OCI-M2 (cell line): ENCODE measurements at regions not wholly inside any gene's neighbourhood (a gene's known extent, or its start where the extent isn't known, plus 50 kb on each side); places are given as distances from the start of the nearest gene placed in this dataset.
"Not testable (repeated sequence)": the region's sequence is repeated elsewhere in the genome, so short reads cannot be mapped to it uniquely, and the experiment has no call there.

Experiments
- DNase-seq: peaks from one replicate; lab custom pipeline; 2025; ENCODE audit not compliant: unreplicated experiment; lab: John Stamatoyannopoulos, UW

- no peak for DNase-seq
These were observed 475.5 kb downstream of the AACS start for GRCh38 chr12:125540580-125541204.

GRCh38 chr12:125544960-125545359 is 479.7 kb downstream of the AACS start:
- no peak for DNase-seq

GRCh38 chr12:125549171-125549570 is 483.9 kb downstream of the AACS start:
- DNase-seq, result no peak

GRCh38 chr12:125549836-125550235 is 484.6 kb downstream of the AACS start:
- DNase-seq, result no peak

DNA sequence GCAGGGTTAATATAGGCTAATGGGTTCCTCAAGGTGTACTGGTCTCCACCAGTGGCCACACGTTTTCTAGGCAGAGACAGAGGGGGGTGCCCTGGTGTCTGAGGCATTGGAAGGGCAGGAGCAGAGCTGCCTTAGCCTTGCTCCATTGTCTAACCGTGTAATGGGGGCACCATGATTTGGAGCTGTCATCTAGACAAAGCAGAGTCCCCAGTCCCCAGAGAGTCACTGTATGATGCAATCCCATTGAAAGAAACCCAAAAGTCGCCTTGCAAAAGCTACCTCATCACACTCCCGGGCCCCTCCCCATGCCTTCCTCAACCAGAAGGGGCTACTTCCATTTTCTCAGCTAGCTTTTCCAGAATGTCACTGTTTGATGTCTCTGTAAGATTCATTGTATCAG is 487.1 kb downstream of the AACS start:
- no peak for DNase-seq

DNA sequence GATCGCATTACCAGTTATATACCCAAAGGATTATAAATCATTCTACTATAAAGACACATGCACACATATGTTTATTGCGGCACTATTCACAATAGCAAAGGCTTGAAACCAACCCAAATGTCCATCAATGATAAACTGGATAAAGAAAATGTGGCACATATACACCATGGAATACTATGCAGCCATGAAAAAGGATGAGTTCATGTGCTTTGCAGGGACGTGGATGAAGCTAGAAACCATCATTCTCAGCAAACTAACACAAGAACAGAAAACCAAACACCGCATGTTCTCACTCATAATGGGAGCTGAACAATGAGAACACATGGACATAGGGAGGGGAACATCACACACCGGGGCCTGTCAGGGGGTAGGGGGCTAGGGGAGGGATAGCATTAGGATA is 495.8 kb downstream of the AACS start:
- DNase-seq, result not testable (repeated sequence)

- DNase-seq, result no peak
These were observed 499.5 kb downstream of the AACS start for GRCh38 chr12:125564753-125565152.

GRCh38 chr12:125567581-125567980 is 502.3 kb downstream of the AACS start:
- no peak for DNase-seq

DNA sequence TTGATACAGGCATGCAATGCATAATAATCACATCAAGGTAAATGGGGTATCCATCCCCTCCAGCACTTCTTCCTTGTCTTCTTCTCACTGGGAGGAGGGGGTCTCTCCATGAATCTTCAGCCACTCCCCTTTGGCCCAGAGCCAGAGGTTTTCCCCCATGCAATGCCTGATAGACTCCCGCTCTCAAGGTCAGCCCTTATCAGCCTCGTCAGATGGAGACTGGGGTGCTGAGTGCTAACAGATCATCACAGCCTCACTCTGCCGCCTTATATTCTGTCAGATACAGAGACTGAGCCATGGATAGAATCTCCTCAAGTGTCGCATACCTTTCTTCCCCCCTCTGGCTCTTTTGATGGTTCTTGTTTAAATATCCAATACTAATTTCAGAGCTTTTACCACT is 503.1 kb downstream of the AACS start:
- no peak for DNase-seq

GRCh38 chr12:125573271-125573670 is 508.0 kb downstream of the AACS start:
- no peak for DNase-seq

DNA sequence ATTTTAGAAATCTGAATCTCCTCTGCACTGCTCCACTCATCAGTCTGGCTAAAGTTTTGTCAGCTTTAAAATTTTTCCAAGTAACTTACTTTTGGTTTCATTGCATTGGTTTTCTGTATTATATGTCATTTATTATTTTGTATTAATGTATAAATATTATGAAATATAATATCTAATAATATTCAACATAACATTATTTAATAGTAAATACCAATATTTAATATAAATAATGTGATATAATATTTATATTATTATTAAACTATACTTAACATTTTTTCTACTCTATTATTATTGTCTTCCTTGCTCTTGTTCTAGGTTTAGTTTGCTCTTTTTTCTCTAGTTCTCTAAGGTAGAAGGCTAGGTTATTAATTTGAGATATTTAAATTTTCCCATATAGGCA is 512.1 kb downstream of the AACS start:
- no peak for DNase-seq

GRCh38 chr12:125579916-125580315 is 514.7 kb downstream of the AACS start:
- no peak for DNase-seq

DNA sequence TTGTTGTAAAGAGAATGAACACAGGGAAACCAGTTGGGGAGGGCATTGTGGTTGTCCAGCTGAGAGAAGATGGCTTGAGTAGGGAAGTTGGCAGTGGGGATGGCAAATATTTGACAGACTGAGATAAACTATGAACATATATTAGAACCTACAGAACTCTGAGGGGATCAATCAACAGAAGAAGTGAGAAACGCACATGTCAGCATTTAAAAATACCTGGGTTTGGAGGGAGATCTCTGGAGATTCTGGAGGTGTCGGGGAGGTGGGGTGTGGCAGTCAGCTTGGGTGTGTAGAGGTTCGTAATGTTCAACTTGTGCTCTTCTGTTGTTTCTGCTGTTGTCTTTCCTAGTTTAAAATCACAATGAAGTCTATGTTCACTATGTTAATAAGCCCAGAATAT is 517.8 kb downstream of the AACS start:
- no peak for DNase-seq

DNA sequence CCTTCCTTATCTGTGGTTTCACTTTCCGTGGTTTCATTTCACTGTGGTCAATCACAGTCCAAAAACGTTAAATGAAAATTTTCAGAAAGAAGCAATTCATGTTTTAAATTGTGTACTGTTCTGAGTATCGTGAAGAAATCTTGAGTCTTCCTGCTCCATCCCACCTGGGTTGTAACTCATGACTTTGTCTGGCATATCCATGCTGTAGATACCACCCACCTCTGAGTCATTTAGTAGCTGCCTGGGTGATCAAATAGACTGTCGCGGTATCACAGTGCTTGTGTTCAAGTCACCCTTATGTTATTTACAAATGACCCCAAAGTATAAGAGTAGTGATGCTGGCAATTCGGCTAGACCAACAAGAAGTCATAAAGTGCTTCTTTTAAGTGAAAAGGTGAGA is 521.2 kb downstream of the AACS start:
- DNase-seq, result no peak

DNA sequence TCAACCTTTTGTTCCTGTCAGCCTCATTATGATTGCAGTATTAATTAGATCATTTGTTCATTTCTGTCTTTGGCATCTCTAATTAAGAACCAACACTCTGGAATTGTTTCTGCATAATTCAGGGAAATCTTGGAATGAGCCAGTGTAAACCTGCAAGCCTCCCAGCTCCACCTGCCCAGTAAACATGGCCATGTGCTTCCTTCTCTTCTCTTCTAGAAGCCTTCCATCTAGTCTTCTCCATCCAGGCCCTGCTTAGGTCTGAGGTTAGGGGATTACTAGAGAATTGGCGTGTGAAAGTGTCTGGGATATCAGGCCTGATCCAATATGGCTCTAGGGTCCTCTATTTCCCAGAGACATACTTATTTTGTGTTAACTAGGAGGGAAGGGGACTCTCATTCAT is 528.0 kb downstream of the AACS start:
- no peak for DNase-seq

- DNase-seq, result no peak
These were observed 539.7 kb downstream of the AACS start for GRCh38 chr12:125604976-125605375.

DNA sequence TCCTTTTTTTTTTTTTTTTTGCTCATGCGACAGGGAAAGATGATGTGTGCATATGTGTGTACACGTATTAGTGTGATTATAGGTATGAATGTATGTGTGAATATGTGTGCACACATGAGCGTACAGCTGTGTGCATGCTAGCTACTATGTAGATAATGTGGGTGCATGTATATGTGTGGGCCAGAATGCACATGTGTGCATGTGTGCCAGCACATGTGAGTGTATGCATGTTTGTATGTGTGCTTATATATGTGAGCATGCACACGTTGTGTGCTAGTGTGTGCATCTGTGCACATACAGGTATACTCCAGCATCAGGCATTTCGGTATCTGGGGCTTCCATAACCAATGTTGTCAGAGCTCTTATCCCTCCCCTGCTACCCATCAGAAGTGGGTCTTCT is 541.1 kb downstream of the AACS start:
- no peak for DNase-seq

- no peak for DNase-seq
These were observed 545.1 kb downstream of the AACS start for GRCh38 chr12:125610292-125610691.

DNA sequence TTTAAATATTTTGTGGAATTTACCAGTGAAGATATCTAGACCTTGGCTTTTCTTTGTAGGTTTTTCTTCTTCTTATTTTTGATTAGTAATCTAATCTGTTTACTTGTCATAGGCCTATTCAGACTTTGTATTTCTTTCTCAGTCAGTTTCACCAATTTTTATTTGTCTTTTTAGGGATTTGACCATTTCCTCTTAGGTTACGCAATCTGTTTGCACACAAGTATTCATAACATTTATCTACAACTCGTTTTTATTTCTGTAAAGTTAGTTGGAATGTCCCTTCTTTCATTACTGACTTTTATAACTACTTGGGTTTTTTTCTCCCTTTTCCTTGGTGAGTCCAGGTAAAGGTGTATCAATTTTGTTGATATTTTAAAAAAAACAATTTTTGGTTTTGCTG is 545.7 kb downstream of the AACS start:
- DNase-seq, result no peak

GRCh38 chr12:125614058-125614457 is 548.8 kb downstream of the AACS start:
- no peak for DNase-seq

DNA sequence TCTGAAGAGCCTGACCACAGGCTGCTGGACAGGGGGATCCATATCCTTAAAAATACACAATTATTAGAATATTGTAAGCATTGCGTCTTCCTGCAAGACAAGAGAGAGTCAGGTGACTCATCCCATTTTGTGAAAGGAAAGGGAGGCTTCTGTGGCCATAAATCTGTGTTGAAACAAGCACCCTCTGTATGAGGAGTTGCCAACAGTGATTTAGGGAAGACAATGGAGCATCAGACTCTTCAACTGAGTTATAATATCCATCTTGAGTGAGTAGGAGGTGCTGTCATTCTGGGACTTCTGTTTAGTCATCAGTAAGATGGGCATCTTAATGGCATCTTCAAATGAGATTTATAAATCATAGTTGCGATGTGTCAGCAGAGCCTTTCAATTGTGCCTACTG is 554.5 kb downstream of the AACS start:
- DNase-seq, result no peak

DNA sequence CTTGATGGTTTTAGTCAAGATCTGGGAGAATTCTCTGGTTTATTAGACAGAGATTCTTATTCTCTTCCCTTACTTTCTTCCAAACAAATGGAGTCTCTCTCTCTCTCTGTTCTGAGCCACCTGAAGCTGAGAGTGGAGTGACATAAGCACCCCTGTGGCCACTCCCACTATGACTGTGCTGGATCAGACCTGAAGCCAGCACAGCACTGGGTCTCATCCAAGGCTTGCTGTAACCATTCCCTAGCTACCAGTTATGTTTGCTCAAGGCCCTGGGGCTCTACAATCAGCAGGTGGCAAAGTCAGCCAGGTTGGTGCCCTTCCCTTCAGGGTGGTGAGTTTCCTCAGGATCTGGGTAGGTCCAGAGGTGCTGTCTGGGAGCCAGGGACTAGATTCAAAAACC is 568.5 kb downstream of the AACS start:
- DNase-seq, result no peak

- no peak for DNase-seq
These were observed 569.6 kb downstream of the AACS start for GRCh38 chr12:125634813-125635212.

GRCh38 chr12:125639826-125640225 is 574.6 kb downstream of the AACS start:
- DNase-seq, result no peak
